ENCODE measurements at regions not wholly inside any gene's neighbourhood (a gene's known extent, or its start where the extent isn't known, plus 50 kb on each side); places are given as distances from the start of the nearest gene placed in this dataset.

GRCh38 chr16:86117235-86117634, 218.3 kb downstream of the IRF8 start:
- no peak for DNase-seq (ENCODE audit: low read depth in 2 of 2)

- DNase-seq (ENCODE audit: low read depth in 2 of 2): no peak
Observed at GRCh38 chr16:86117756-86118155, 218.8 kb downstream of the IRF8 start.

- no peak for DNase-seq (ENCODE audit: low read depth in 2 of 2)
Observed at GRCh38 chr16:86118467-86119307, 219.7 kb downstream of the IRF8 start.

- no peak for DNase-seq (ENCODE audit: low read depth in 2 of 2)
Observed at GRCh38 chr16:86120201-86121192, 221.5 kb downstream of the IRF8 start.

GRCh38 chr16:86121374-86122010, 222.5 kb downstream of the IRF8 start:
- DNase-seq (ENCODE audit: low read depth in 2 of 2): no peak

GRCh38 chr16:86122681-86123342, 223.8 kb downstream of the IRF8 start:
- DNase-seq (ENCODE audit: low read depth in 2 of 2): no peak

- no peak for DNase-seq (ENCODE audit: low read depth in 2 of 2)
Observed at GRCh38 chr16:86124321-86124720, 225.4 kb downstream of the IRF8 start.

- DNase-seq (ENCODE audit: low read depth in 2 of 2): no peak
Observed at GRCh38 chr16:86126891-86127290, 227.9 kb downstream of the IRF8 start.

GRCh38 chr16:86127366-86127765, 228.4 kb downstream of the IRF8 start:
- DNase-seq (ENCODE audit: low read depth in 2 of 2): no peak

- DNase-seq (ENCODE audit: low read depth in 2 of 2): no peak
Observed at GRCh38 chr16:86128246-86128645, 229.3 kb downstream of the IRF8 start.

GRCh38 chr16:86129541-86129940, 230.6 kb downstream of the IRF8 start:
- DNase-seq (ENCODE audit: low read depth in 2 of 2): no peak

GRCh38 chr16:86133377-86133776, 234.4 kb downstream of the IRF8 start:
- DNase-seq (ENCODE audit: low read depth in 2 of 2): no peak

- DNase-seq (ENCODE audit: low read depth in 2 of 2): no peak
Observed at GRCh38 chr16:86133847-86134375, 234.9 kb downstream of the IRF8 start.

GRCh38 chr16:86134802-86135461, 236.0 kb downstream of the IRF8 start:
- no peak for DNase-seq (ENCODE audit: low read depth in 2 of 2)

GRCh38 chr16:86137359-86137758, 238.4 kb downstream of the IRF8 start:
- DNase-seq (ENCODE audit: low read depth in 2 of 2): no peak

- no peak for DNase-seq (ENCODE audit: low read depth in 2 of 2)
Observed at GRCh38 chr16:86138121-86139085, 239.4 kb downstream of the IRF8 start.

GRCh38 chr16:86142801-86143236, 243.9 kb downstream of the IRF8 start:
- DNase-seq (ENCODE audit: low read depth in 2 of 2): no peak

- DNase-seq (ENCODE audit: low read depth in 2 of 2): no peak
Observed at GRCh38 chr16:86143666-86144065, 244.7 kb downstream of the IRF8 start.

GRCh38 chr16:86145669-86146068, 246.7 kb downstream of the IRF8 start:
- DNase-seq (ENCODE audit: low read depth in 2 of 2): no peak

Data from stimulated activated CD4-positive, alpha-beta T cell treated with anti-CD3 and anti-CD28 coated beads, Interleukin-15, amount 100 ng/mL, for 48 hours (primary cell).